Thyroid gland (tissue), 4 donors: ENCODE measurements at regions not wholly inside any gene's neighbourhood (a gene's known extent, or its start where the extent isn't known, plus 50 kb on each side); places are given as distances from the start of the nearest gene placed in this dataset.

Experiments used
- POLR2A ChIP-seq, 2 donors: fragments of 450-650 bp; IDR thresholded peaks; one replicate each; pipeline ENCODE4 v1.6.1; 2017; ENCODE audit warnings: antibody characterized with exemption in 2 of 2, mild to moderate bottlenecking in 2 of 2, moderate library complexity in 1 of 2
- TF ChIP-seq, protein P1 (sequence below), 6 experiments: fragments of 200-600 bp in 3 of 6; fragments of 450-650 bp in 3 of 6; sonication (generic) in 3 of 6; IDR thresholded peaks; one replicate each; pipeline ENCODE4 v1.5.1; 2016 to 2019; ENCODE audit warnings: antibody characterized with exemption in 6 of 6, mild to moderate bottlenecking in 2 of 6, inconsistent platforms in 1 of 6, moderate library complexity in 1 of 6

DNA sequence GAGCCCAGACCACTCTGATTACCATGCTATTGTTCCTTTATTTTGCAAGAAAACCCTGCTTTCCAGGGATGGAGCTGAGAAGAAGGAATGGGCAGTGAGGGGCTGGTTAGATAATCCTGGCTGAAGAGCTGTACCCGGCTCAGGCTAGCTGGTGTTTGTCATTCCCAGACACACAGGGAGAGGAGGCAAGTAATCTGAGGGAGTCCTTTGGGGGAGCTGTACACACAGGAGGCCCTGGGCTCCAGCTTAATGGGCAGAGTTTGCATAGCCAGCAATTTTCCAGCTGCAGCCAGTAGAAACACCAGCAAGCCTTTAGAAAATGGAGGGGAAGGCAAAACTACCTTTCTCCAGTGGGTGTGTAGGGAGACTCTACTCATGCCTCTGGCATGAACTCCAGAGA, 259.3 kb downstream of the SOX11 start:
- TF ChIP-seq, protein P1, sequence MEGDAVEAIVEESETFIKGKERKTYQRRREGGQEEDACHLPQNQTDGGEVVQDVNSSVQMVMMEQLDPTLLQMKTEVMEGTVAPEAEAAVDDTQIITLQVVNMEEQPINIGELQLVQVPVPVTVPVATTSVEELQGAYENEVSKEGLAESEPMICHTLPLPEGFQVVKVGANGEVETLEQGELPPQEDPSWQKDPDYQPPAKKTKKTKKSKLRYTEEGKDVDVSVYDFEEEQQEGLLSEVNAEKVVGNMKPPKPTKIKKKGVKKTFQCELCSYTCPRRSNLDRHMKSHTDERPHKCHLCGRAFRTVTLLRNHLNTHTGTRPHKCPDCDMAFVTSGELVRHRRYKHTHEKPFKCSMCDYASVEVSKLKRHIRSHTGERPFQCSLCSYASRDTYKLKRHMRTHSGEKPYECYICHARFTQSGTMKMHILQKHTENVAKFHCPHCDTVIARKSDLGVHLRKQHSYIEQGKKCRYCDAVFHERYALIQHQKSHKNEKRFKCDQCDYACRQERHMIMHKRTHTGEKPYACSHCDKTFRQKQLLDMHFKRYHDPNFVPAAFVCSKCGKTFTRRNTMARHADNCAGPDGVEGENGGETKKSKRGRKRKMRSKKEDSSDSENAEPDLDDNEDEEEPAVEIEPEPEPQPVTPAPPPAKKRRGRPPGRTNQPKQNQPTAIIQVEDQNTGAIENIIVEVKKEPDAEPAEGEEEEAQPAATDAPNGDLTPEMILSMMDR (IDR thresholded peaks at IDR 0.05), result no peak
- no peak for TF ChIP-seq POLR2A (IDR thresholded peaks at IDR 0.05)
